ENCODE measurements at regions not wholly inside any gene's neighbourhood (a gene's known extent, or its start where the extent isn't known, plus 50 kb on each side); places are given as distances from the start of the nearest gene placed in this dataset.

DNA sequence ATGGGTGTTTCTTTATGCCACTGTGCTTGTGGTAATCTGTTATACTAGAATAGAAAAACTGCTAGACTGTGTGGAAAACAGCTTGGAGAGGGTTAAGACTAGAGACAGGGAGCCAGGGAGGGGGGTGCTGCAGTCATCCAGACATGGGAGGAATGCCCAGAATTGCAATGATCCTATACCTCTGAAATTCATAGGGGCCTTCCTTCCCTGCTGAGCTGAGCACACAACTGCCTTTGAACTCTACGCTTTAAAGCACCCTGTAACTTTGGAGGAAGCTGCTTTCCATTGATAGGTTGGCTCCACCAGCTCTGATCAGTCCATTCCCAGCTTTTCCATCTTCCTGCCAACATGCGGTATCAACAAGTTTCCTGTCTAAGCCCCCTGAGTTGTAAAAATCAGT, 155.9 kb upstream of the RASGEF1B start:
- Histone ChIP-seq H3K4me1 (ENCODE audit: low read length) (peaks cover 14% of the 10 kb centered on the region), H3K79me2 (ENCODE audit: low read length) (no peaks in the 10 kb centered on the region), H3K9ac (ENCODE audit: low read length) (no peak overlapping the region)

GRCh38 chr4:81626851-81627250, 155.1 kb upstream of the RASGEF1B start:
- H2AFZ ChIP-seq (ENCODE audit: low read length): no peak overlapping the region
- no peaks in the 10 kb centered on the region for H3K9me3 ChIP-seq (ENCODE audit: low read length)
- no peaks in the 10 kb centered on the region for H3K9me2 ChIP-seq (replicated peaks; ENCODE audit: insufficient read depth, low read length)
- no peaks in the 10 kb centered on the region for H4K20me1 ChIP-seq (ENCODE audit: insufficient read depth, low read depth, low read length)
- no peak overlapping the region for H3K4me3 ChIP-seq (ENCODE audit: low read length)
- H3K9ac ChIP-seq (ENCODE audit: low read length): no peak overlapping the region
- H3K36me3 ChIP-seq (ENCODE audit: insufficient read depth, low read length): no peaks in the 10 kb centered on the region
- peaks cover 7% of the 10 kb centered on the region for H3K4me1 ChIP-seq (ENCODE audit: low read length)
- no peak overlapping the region for H3K4me2 ChIP-seq (ENCODE audit: low read depth, low read length, poor library complexity, severe bottlenecking)
- no peak for DNase-seq
- H3K27me3 ChIP-seq (ENCODE audit: low read length): no peaks in the 10 kb centered on the region
- H3K79me2 ChIP-seq (ENCODE audit: low read length): no peaks in the 10 kb centered on the region
- no peak overlapping the region for H3K27ac ChIP-seq (ENCODE audit: low read length)

More for the DNA sequence above, 155.9 kb upstream of the RASGEF1B start:
- H3K4me3 ChIP-seq (ENCODE audit: low read length): no peak overlapping the region
- no peaks in the 10 kb centered on the region for H3K9me3 ChIP-seq (ENCODE audit: low read length)
- H2AFZ ChIP-seq (ENCODE audit: low read length): no peak overlapping the region
- no peak overlapping the region for H3K4me2 ChIP-seq (ENCODE audit: low read depth, low read length, poor library complexity, severe bottlenecking)
- H3K9me2 ChIP-seq (replicated peaks; ENCODE audit: insufficient read depth, low read length): no peaks in the 10 kb centered on the region
- DNase-seq: no peak
- no peaks in the 10 kb centered on the region for H4K20me1 ChIP-seq (ENCODE audit: insufficient read depth, low read depth, low read length)
- H3K27ac ChIP-seq (ENCODE audit: low read length): no peak overlapping the region
- H3K36me3 ChIP-seq (ENCODE audit: insufficient read depth, low read length): no peaks in the 10 kb centered on the region
- no peaks in the 10 kb centered on the region for H3K27me3 ChIP-seq (ENCODE audit: low read length)

GRCh38 chr4:81625422-81626417, 154.0 kb upstream of the RASGEF1B start:
- H3K9ac ChIP-seq (ENCODE audit: low read length): no peak overlapping the region
- no peak overlapping the region for H3K27ac ChIP-seq (ENCODE audit: low read length)
- no peaks in the 10 kb centered on the region for H4K20me1 ChIP-seq (ENCODE audit: insufficient read depth, low read depth, low read length)
- H3K9me3 ChIP-seq (ENCODE audit: low read length): no peaks in the 10 kb centered on the region
- no peak overlapping the region for H2AFZ ChIP-seq (ENCODE audit: low read length)
- no peak overlapping the region for H3K4me3 ChIP-seq (ENCODE audit: low read length)
- no peak for DNase-seq
- no peaks in the 10 kb centered on the region for H3K9me2 ChIP-seq (replicated peaks; ENCODE audit: insufficient read depth, low read length)
- H3K4me1 ChIP-seq (ENCODE audit: low read length): peaks cover 9% of the 10 kb centered on the region
- H3K27me3 ChIP-seq (ENCODE audit: low read length): no peaks in the 10 kb centered on the region
- H3K79me2 ChIP-seq (ENCODE audit: low read length): no peaks in the 10 kb centered on the region
- H3K4me2 ChIP-seq (ENCODE audit: low read depth, low read length, poor library complexity, severe bottlenecking): no peak overlapping the region
- no peaks in the 10 kb centered on the region for H3K36me3 ChIP-seq (ENCODE audit: insufficient read depth, low read length)

DNA sequence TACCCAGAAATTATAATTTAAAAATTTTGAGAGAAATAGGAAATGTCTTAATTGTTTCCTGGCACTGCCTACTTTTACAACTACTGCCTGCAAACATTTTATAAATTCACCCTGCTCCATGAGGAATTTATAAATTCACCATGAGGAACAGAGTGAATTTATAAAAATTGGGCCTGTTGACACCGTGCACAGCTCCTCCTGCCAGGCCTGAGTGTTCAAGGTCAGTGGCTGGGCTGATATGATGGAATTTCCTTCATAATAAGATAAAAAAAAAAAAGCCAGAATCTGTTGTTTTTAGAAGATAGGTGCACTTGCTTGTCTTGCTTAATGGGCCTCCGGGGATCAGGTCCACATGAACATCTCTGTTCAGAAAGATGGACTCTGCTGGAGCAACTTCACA, 151.7 kb upstream of the RASGEF1B start:
- H3K9ac ChIP-seq (ENCODE audit: low read length): no peak overlapping the region
- H4K20me1 ChIP-seq (ENCODE audit: insufficient read depth, low read depth, low read length): no peaks in the 10 kb centered on the region
- no peaks in the 10 kb centered on the region for H3K79me2 ChIP-seq (ENCODE audit: low read length)
- no peak for DNase-seq
- no peak overlapping the region for H3K27ac ChIP-seq (ENCODE audit: low read length)
- no peak overlapping the region for H3K4me3 ChIP-seq (ENCODE audit: low read length)
- no peak overlapping the region for H2AFZ ChIP-seq (ENCODE audit: low read length)
- peaks cover 9% of the 10 kb centered on the region for H3K4me1 ChIP-seq (ENCODE audit: low read length)
- H3K27me3 ChIP-seq (ENCODE audit: low read length): no peaks in the 10 kb centered on the region
- no peak overlapping the region for H3K4me2 ChIP-seq (ENCODE audit: low read depth, low read length, poor library complexity, severe bottlenecking)
- no peaks in the 10 kb centered on the region for H3K9me2 ChIP-seq (replicated peaks; ENCODE audit: insufficient read depth, low read length)
- no peaks in the 10 kb centered on the region for H3K36me3 ChIP-seq (ENCODE audit: insufficient read depth, low read length)
- H3K9me3 ChIP-seq (ENCODE audit: low read length): no peaks in the 10 kb centered on the region

GRCh38 chr4:81622474-81623184, 150.9 kb upstream of the RASGEF1B start:
- Histone ChIP-seq H3K79me2 (ENCODE audit: low read length) (no peaks in the 10 kb centered on the region), H3K36me3 (ENCODE audit: insufficient read depth, low read length) (no peaks in the 10 kb centered on the region), H3K4me1 (ENCODE audit: low read length) (peaks cover 9% of the 10 kb centered on the region), H4K20me1 (ENCODE audit: insufficient read depth, low read depth, low read length) (no peaks in the 10 kb centered on the region), H3K27ac (ENCODE audit: low read length) (no peak overlapping the region), H3K9me3 (ENCODE audit: low read length) (no peaks in the 10 kb centered on the region), H3K9ac (ENCODE audit: low read length) (no peak overlapping the region), H2AFZ (ENCODE audit: low read length) (no peak overlapping the region), H3K4me3 (ENCODE audit: low read length) (no peak overlapping the region), H3K4me2 (ENCODE audit: low read depth, low read length, poor library complexity, severe bottlenecking) (no peak overlapping the region), H3K9me2 (replicated peaks; ENCODE audit: insufficient read depth, low read length) (no peaks in the 10 kb centered on the region), H3K27me3 (ENCODE audit: low read length) (no peaks in the 10 kb centered on the region)
- DNase-seq: no peak

DNA sequence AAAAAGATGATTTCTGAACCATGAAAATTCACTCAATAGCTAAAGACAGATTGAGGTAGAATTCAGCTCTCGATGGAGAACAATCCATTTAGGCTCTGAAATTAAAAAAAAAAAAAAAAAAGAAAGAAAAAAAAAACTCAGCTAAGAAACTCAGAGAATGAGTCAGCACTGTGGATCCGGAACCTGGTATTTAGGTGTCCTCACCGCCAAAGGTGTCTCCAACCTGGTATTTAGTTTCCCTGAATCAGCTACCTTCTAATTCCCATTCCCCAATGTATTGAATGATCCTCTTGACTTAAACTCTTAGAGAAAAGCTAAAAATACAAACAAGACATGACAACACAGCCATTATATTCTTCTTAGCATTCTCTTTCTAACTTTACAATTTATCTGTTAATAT, 150.3 kb upstream of the RASGEF1B start:
- no peaks in the 10 kb centered on the region for H4K20me1 ChIP-seq (ENCODE audit: insufficient read depth, low read depth, low read length)
- no peak for DNase-seq
- H3K9ac ChIP-seq (ENCODE audit: low read length): no peak overlapping the region
- peak overlapping the region; percentile 23 for H3K4me2 ChIP-seq (ENCODE audit: low read depth, low read length, poor library complexity, severe bottlenecking)
- no peaks in the 10 kb centered on the region for H3K9me2 ChIP-seq (replicated peaks; ENCODE audit: insufficient read depth, low read length)
- no peak overlapping the region for H2AFZ ChIP-seq (ENCODE audit: low read length)
- no peak overlapping the region for H3K27ac ChIP-seq (ENCODE audit: low read length)
- H3K27me3 ChIP-seq (ENCODE audit: low read length): no peaks in the 10 kb centered on the region
- H3K79me2 ChIP-seq (ENCODE audit: low read length): no peaks in the 10 kb centered on the region
- no peaks in the 10 kb centered on the region for H3K9me3 ChIP-seq (ENCODE audit: low read length)
- no peak overlapping the region for H3K4me3 ChIP-seq (ENCODE audit: low read length)
- H3K36me3 ChIP-seq (ENCODE audit: insufficient read depth, low read length): no peaks in the 10 kb centered on the region
- H3K4me1 ChIP-seq (ENCODE audit: low read length): peaks cover 9% of the 10 kb centered on the region

GRCh38 chr4:81621490-81621889, 149.8 kb upstream of the RASGEF1B start:
- Histone ChIP-seq H3K9me3 (ENCODE audit: low read length) (no peaks in the 10 kb centered on the region), H3K79me2 (ENCODE audit: low read length) (no peaks in the 10 kb centered on the region), H2AFZ (ENCODE audit: low read length) (no peak overlapping the region), H3K4me3 (ENCODE audit: low read length) (no peak overlapping the region), H4K20me1 (ENCODE audit: insufficient read depth, low read depth, low read length) (no peaks in the 10 kb centered on the region), H3K4me2 (ENCODE audit: low read depth, low read length, poor library complexity, severe bottlenecking) (peak overlapping the region; percentile 23), H3K27me3 (ENCODE audit: low read length) (no peaks in the 10 kb centered on the region), H3K9me2 (replicated peaks; ENCODE audit: insufficient read depth, low read length) (no peaks in the 10 kb centered on the region), H3K36me3 (ENCODE audit: insufficient read depth, low read length) (no peaks in the 10 kb centered on the region), H3K4me1 (ENCODE audit: low read length) (peaks cover 9% of the 10 kb centered on the region), H3K9ac (ENCODE audit: low read length) (no peak overlapping the region), H3K27ac (ENCODE audit: low read length) (no peak overlapping the region)
- DNase-seq: peak; percentile 48

- Histone ChIP-seq H3K27me3 (ENCODE audit: low read length) (no peaks in the 10 kb centered on the region), H3K4me3 (ENCODE audit: low read length) (no peak overlapping the region), H3K79me2 (ENCODE audit: low read length) (no peaks in the 10 kb centered on the region), H4K20me1 (ENCODE audit: insufficient read depth, low read depth, low read length) (no peaks in the 10 kb centered on the region), H3K27ac (ENCODE audit: low read length) (no peak overlapping the region), H3K9me2 (replicated peaks; ENCODE audit: insufficient read depth, low read length) (no peaks in the 10 kb centered on the region), H3K9me3 (ENCODE audit: low read length) (no peaks in the 10 kb centered on the region), H2AFZ (ENCODE audit: low read length) (no peak overlapping the region), H3K4me2 (ENCODE audit: low read depth, low read length, poor library complexity, severe bottlenecking) (no peak overlapping the region), H3K9ac (ENCODE audit: low read length) (no peak overlapping the region), H3K4me1 (ENCODE audit: low read length) (peaks cover 9% of the 10 kb centered on the region), H3K36me3 (ENCODE audit: insufficient read depth, low read length) (no peaks in the 10 kb centered on the region)
- no peak for DNase-seq
These were observed 148.7 kb upstream of the RASGEF1B start for GRCh38 chr4:81620442-81620841.

All from Karpas-422 (cell line).